K562 (cell line): ENCODE measurements at regions not wholly inside any gene's neighbourhood (a gene's known extent, or its start where the extent isn't known, plus 50 kb on each side); places are given as distances from the start of the nearest gene placed in this dataset.

Source experiments
- ARNT ChIP-seq, 2 experiments: fragments of 450-650 bp; IDR thresholded peaks; 2 replicates each; pipeline ENCODE4 v1.6.1; 2016; ENCODE audit warnings: mild to moderate bottlenecking in 1 of 2
- CEBPB ChIP-seq: fragments of 450-650 bp; IDR thresholded peaks from 2 replicates; pipeline ENCODE4 v1.6.1; 2016; ENCODE audit warnings: missing genetic modification characterization, missing compliant biosample characterization
- CEBPG ChIP-seq, 3 experiments: fragments of 200-800 bp in 1 of 3; sonication (Bioruptor generic) in 1 of 3; sonication (generic) in 1 of 3; formaldehyde crosslinking in 1 of 3; IDR thresholded peaks in 2 of 3; conservative IDR thresholded peaks in 1 of 3; 2 replicates each; pipeline versions ENCODE4 v1.6.1 to v1.8.0; 2016 to 2022; ENCODE audit warnings: missing compliant biosample characterization in 2 of 3, missing genetic modification characterization in 2 of 3, mild to moderate bottlenecking in 1 of 3, missing genetic modification reagents in 1 of 3
- HNRNPL ChIP-seq: fragments of 200-400 bp; formaldehyde crosslinking; IDR thresholded peaks from 2 replicates; pipeline ENCODE4 v1.6.1; 2017; ENCODE audit warnings: low read depth, mild to moderate bottlenecking, low read length
- IFI16 ChIP-seq: fragments of 250-450 bp; sonication (Bioruptor Pico); IDR thresholded peaks from 2 replicates; pipeline ENCODE4 v2.1.2; 2022; ENCODE audit warnings: mild to moderate bottlenecking, inconsistent platforms
- NELFE ChIP-seq: IDR thresholded peaks from 2 replicates; pipeline ENCODE4 v1.6.1; 2011; ENCODE audit warnings: mild to moderate bottlenecking; ENCODE audit not compliant: insufficient read depth, insufficient read length
- NEUROD1 ChIP-seq: fragments of 150-350 bp; IDR thresholded peaks from 2 replicates; pipeline ENCODE4 v1.6.1; 2014; ENCODE audit warnings: borderline replicate concordance, low read length, low read depth; ENCODE audit not compliant: partially characterized antibody
- NFIC ChIP-seq: fragments of 450-650 bp; IDR thresholded peaks from 2 replicates; pipeline ENCODE4 v1.6.1; 2017; ENCODE audit warnings: mild to moderate bottlenecking, inconsistent platforms
- SMAD1 ChIP-seq: fragments of 150-350 bp; IDR thresholded peaks from 2 replicates; pipeline ENCODE4 v1.6.1; 2014; ENCODE audit warnings: low read length, low read depth; ENCODE audit not compliant: partially characterized antibody
- SOX6 ChIP-seq: fragments of 450-650 bp; IDR thresholded peaks from 2 replicates; pipeline ENCODE4 v1.6.1; 2014; ENCODE audit warnings: mild to moderate bottlenecking
- SUPT5H ChIP-seq: fragments of 450-650 bp; IDR thresholded peaks from 2 replicates; pipeline ENCODE4 v1.6.1; 2016
- ZC3H8 ChIP-seq: fragments of 450-650 bp; IDR thresholded peaks from 2 replicates; pipeline ENCODE4 v1.6.1; 2017
- ZNF561 ChIP-seq: fragments of 450-650 bp; formaldehyde crosslinking; conservative IDR thresholded peaks from 2 replicates; pipeline ENCODE4 v1.4.0; 2020; ENCODE audit warnings: mild to moderate bottlenecking, moderate library complexity
- ZZZ3 ChIP-seq: fragments of 450-650 bp; IDR thresholded peaks from 2 replicates; pipeline ENCODE4 v1.6.1; 2016; ENCODE audit warnings: antibody characterized with exemption, mild to moderate bottlenecking, moderate library complexity
- TF ChIP-seq, protein P1 (sequence below): fragments of 450-650 bp; IDR thresholded peaks from 2 replicates; pipeline ENCODE4 v1.6.1; 2016; ENCODE audit warnings: borderline replicate concordance
- TF ChIP-seq, protein P2 (sequence below): sonication (generic); IDR thresholded peaks from 2 replicates; pipeline ENCODE4 v1.6.1; 2016
- TF ChIP-seq, protein P3 (sequence below): fragments of 450-650 bp; formaldehyde crosslinking; IDR thresholded peaks from 2 replicates; pipeline ENCODE4 v1.4.0; 2020; ENCODE audit warnings: mild to moderate bottlenecking
- TF ChIP-seq, protein P4 (sequence below), 2 experiments: fragments of 450-650 bp in 1 of 2; sonication (generic) in 1 of 2; formaldehyde crosslinking; conservative IDR thresholded peaks; 2 replicates each; pipeline versions ENCODE4 v1.4.0 to v1.8.1; 2020 to 2022; ENCODE audit warnings: mild to moderate bottlenecking in 1 of 2, missing genetic modification reagents in 1 of 2
- TF ChIP-seq, protein P5 (sequence below), 2 experiments: fragments of 450-650 bp in 1 of 2; IDR thresholded peaks; 2 replicates each; pipeline ENCODE4 v1.6.1; 2011 to 2017; ENCODE audit warnings: low read depth in 2 of 2, antibody characterized with exemption in 1 of 2, borderline replicate concordance in 1 of 2, low read length in 1 of 2, mild to moderate bottlenecking in 1 of 2, mixed read lengths in 1 of 2; ENCODE audit not compliant: control insufficient read depth in 1 of 2

DNA sequence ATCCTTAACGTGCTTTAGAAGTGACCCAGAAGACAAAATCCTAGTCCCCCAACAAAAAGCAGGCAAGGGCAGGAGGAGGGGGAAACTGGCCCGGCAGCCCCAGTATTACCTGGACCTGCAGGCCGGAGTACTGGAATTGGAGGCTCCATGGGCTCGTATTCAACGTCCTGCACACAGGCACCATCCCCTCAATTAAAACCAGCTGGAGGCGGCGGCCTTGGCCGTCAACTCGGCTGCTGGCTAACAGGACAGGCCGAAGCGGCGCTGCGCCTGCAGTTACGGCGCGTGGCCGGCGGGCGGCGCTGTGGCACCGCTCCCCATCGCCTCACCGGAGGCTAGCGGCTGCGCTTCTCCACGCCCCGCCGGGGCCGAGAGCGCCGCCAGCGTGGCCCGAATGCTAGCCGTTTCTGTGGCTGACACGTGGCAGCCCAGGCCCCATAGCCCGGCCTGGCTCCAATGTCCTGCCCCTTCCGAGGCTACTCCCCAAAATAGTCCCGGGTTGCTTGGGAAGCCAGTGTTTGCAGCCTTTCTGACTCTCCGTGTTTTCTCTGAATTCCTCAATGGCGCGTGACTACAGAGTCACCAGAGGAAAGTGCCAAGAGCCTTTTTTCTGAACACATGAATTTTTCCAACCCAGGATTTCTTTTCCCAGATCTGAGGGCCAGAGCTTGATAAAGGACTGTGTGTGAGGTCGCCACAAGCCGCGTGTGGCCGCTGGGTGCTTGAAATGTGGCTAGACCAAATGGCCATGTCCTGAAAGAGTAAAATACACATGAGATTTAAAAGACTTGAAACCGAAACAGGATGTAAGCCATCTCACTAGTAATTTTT, 82.5 kb downstream of the HHIPL2 start (continued):
- TF ChIP-seq, protein P1, sequence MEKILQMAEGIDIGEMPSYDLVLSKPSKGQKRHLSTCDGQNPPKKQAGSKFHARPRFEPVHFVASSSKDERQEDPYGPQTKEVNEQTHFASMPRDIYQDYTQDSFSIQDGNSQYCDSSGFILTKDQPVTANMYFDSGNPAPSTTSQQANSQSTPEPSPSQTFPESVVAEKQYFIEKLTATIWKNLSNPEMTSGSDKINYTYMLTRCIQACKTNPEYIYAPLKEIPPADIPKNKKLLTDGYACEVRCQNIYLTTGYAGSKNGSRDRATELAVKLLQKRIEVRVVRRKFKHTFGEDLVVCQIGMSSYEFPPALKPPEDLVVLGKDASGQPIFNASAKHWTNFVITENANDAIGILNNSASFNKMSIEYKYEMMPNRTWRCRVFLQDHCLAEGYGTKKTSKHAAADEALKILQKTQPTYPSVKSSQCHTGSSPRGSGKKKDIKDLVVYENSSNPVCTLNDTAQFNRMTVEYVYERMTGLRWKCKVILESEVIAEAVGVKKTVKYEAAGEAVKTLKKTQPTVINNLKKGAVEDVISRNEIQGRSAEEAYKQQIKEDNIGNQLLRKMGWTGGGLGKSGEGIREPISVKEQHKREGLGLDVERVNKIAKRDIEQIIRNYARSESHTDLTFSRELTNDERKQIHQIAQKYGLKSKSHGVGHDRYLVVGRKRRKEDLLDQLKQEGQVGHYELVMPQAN, result peak; percentile 90
- TF ChIP-seq SMAD1 (no peak), ARNT (IDR thresholded peaks at IDR 0.05) (0 out of 4 replicates have a peak, but pooled peaks of 1 of the 2 experiments have one; percentile 56), NEUROD1 (no peak), IFI16 (CRISPR knock-in tag) (no peak), NFIC (peak; percentile 50), CEBPB (no peak), ZNF561 (CRISPR knock-in tag) (no peak), ZC3H8 (no peak), HNRNPL (no peak), SUPT5H (peak; percentile 54), CEBPG (CRISPR knock-in tag; IDR thresholded peaks at IDR 0.05) (no peak), CEBPG (tag; conservative IDR thresholded peaks at IDR 0.05 in 1 of 2, IDR thresholded peaks at IDR 0.05 in 1 of 2) (no peak), SOX6 (peak; percentile 67), ZZZ3 (no peak), NELFE (no peak)
- TF ChIP-seq, protein P2, sequence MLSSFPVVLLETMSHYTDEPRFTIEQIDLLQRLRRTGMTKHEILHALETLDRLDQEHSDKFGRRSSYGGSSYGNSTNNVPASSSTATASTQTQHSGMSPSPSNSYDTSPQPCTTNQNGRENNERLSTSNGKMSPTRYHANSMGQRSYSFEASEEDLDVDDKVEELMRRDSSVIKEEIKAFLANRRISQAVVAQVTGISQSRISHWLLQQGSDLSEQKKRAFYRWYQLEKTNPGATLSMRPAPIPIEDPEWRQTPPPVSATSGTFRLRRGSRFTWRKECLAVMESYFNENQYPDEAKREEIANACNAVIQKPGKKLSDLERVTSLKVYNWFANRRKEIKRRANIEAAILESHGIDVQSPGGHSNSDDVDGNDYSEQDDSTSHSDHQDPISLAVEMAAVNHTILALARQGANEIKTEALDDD, result no peak; the same call in 1 of the 2 replicates
- TF ChIP-seq, protein P3, sequence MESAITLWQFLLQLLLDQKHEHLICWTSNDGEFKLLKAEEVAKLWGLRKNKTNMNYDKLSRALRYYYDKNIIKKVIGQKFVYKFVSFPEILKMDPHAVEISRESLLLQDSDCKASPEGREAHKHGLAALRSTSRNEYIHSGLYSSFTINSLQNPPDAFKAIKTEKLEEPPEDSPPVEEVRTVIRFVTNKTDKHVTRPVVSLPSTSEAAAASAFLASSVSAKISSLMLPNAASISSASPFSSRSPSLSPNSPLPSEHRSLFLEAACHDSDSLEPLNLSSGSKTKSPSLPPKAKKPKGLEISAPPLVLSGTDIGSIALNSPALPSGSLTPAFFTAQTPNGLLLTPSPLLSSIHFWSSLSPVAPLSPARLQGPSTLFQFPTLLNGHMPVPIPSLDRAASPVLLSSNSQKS (CRISPR knock-in tag), result no peak
- TF ChIP-seq, protein P4, sequence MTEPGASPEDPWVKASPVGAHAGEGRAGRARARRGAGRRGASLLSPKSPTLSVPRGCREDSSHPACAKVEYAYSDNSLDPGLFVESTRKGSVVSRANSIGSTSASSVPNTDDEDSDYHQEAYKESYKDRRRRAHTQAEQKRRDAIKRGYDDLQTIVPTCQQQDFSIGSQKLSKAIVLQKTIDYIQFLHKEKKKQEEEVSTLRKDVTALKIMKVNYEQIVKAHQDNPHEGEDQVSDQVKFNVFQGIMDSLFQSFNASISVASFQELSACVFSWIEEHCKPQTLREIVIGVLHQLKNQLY (CRISPR knock-in tag; conservative IDR thresholded peaks at IDR 0.05), result 0 out of 4 replicates have a peak, but pooled peaks of 1 of the 2 experiments have one; percentile 69
- TF ChIP-seq, protein P5, sequence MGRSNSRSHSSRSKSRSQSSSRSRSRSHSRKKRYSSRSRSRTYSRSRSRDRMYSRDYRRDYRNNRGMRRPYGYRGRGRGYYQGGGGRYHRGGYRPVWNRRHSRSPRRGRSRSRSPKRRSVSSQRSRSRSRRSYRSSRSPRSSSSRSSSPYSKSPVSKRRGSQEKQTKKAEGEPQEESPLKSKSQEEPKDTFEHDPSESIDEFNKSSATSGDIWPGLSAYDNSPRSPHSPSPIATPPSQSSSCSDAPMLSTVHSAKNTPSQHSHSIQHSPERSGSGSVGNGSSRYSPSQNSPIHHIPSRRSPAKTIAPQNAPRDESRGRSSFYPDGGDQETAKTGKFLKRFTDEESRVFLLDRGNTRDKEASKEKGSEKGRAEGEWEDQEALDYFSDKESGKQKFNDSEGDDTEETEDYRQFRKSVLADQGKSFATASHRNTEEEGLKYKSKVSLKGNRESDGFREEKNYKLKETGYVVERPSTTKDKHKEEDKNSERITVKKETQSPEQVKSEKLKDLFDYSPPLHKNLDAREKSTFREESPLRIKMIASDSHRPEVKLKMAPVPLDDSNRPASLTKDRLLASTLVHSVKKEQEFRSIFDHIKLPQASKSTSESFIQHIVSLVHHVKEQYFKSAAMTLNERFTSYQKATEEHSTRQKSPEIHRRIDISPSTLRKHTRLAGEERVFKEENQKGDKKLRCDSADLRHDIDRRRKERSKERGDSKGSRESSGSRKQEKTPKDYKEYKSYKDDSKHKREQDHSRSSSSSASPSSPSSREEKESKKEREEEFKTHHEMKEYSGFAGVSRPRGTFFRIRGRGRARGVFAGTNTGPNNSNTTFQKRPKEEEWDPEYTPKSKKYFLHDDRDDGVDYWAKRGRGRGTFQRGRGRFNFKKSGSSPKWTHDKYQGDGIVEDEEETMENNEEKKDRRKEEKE (IDR thresholded peaks at IDR 0.05; ENCODE audit: borderline replicate concordance in 1 of 2, control insufficient read depth in 1 of 2, low read depth in 2 of 2, low read length in 1 of 2), result peak in 1 of 2 experiments; percentile 81; a peak in 1 of 4 replicates
